ENCODE measurements at regions not wholly inside any gene's neighbourhood (a gene's known extent, or its start where the extent isn't known, plus 50 kb on each side); places are given as distances from the start of the nearest gene placed in this dataset.

DNA sequence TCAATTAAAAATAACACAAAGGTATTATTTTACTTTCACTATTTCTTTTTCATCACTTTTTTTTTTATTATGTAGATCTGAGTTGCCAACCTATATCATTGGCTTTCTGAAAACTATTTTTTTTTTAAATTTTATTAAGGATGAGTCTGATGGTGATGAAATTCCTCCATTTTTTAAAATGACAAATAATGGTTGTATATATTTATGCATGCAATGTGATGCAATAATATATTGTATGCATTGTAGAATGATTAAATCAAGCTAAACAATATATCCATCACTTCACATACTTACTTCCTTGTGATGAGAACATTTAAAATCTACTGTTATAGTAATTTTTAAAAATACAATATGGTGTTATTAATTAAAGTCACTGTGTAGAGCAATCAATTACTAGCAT, 1081.6 kb downstream of the CNTNAP5 start:
- TF ChIP-seq CTCF (IDR thresholded peaks at IDR 0.05; ENCODE audit: low read length) (no peak), EZH2 (IDR thresholded peaks at IDR 0.05; ENCODE audit: borderline replicate concordance, low read length) (no peak)
- Histone ChIP-seq H3K4me1 (ENCODE audit: insufficient read depth, low read length, severe bottlenecking) (no peaks in the 10 kb centered on the region), H3K9me2 (ENCODE audit: low read depth, low read length) (no peaks in the 10 kb centered on the region)

DNA sequence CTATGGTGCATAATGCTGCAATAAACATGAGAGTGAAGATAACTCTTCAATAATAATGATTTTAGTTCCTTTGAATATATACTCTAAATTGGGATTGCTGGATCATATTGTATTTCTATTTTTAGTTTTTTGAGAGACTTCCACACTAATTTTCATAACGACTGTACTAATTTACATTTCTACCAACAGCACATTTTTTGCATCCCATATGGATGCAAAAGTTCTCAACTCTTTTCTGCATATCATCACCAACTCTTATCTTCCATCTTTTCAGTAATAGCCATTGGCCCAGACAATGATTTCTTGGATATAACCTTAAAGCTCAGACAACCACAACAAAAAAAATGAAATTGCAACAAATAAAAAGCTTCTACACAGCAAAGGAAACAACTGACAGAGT, 1082.4 kb downstream of the CNTNAP5 start:
- Histone ChIP-seq H2AFZ (ENCODE audit: low read length) (no peak overlapping the region), H3F3A (ENCODE audit: insufficient read depth, low read length) (no peaks in the 10 kb centered on the region), H3K4me3 (ENCODE audit: low read depth, low read length, poor library complexity, severe bottlenecking) (no peak overlapping the region), H3K9me3 (ENCODE audit: low read length) (no peaks in the 10 kb centered on the region), H3K79me2 (ENCODE audit: insufficient read depth, low read length) (no peaks in the 10 kb centered on the region), H4K20me1 (ENCODE audit: insufficient read depth, low read length) (no peaks in the 10 kb centered on the region), H3K27me3 (ENCODE audit: insufficient read depth, low read length) (no peaks in the 10 kb centered on the region), H3K9me2 (ENCODE audit: low read depth, low read length) (no peaks in the 10 kb centered on the region), H3K4me1 (ENCODE audit: insufficient read depth, low read length, severe bottlenecking) (no peaks in the 10 kb centered on the region), H3K27ac (ENCODE audit: low read depth, low read length, poor library complexity, severe bottlenecking) (no peak overlapping the region), H3K9ac (ENCODE audit: low read length) (no peak overlapping the region), H3K36me3 (ENCODE audit: insufficient read depth, low read length) (no peaks in the 10 kb centered on the region), H3K4me2 (ENCODE audit: low read length) (no peak overlapping the region)
- TF ChIP-seq EZH2 (IDR thresholded peaks at IDR 0.05; ENCODE audit: borderline replicate concordance, low read length) (no peak), CTCF (IDR thresholded peaks at IDR 0.05; ENCODE audit: low read length) (no peak)

More for the DNA sequence above, 1081.6 kb downstream of the CNTNAP5 start:
- H3K79me2 ChIP-seq (ENCODE audit: insufficient read depth, low read length) = no peaks in the 10 kb centered on the region
- H3K36me3 ChIP-seq (ENCODE audit: insufficient read depth, low read length) = no peaks in the 10 kb centered on the region
- no peak overlapping the region for H3K9ac ChIP-seq (ENCODE audit: low read length)
- H2AFZ ChIP-seq (ENCODE audit: low read length) = no peak overlapping the region
- no peaks in the 10 kb centered on the region for H3F3A ChIP-seq (ENCODE audit: insufficient read depth, low read length)
- no peaks in the 10 kb centered on the region for H3K27me3 ChIP-seq (ENCODE audit: insufficient read depth, low read length)
- H4K20me1 ChIP-seq (ENCODE audit: insufficient read depth, low read length) = no peaks in the 10 kb centered on the region
- H3K9me3 ChIP-seq (ENCODE audit: low read length) = no peaks in the 10 kb centered on the region
- no peak overlapping the region for H3K4me3 ChIP-seq (ENCODE audit: low read depth, low read length, poor library complexity, severe bottlenecking)
- H3K27ac ChIP-seq (ENCODE audit: low read depth, low read length, poor library complexity, severe bottlenecking) = no peak overlapping the region
- no peak overlapping the region for H3K4me2 ChIP-seq (ENCODE audit: low read length)

- Histone ChIP-seq H3K4me3 (ENCODE audit: low read depth, low read length, poor library complexity, severe bottlenecking) (no peak overlapping the region), H2AFZ (ENCODE audit: low read length) (no peak overlapping the region), H3K4me1 (ENCODE audit: insufficient read depth, low read length, severe bottlenecking) (no peaks in the 10 kb centered on the region), H3K79me2 (ENCODE audit: insufficient read depth, low read length) (no peaks in the 10 kb centered on the region), H3K9me3 (ENCODE audit: low read length) (no peaks in the 10 kb centered on the region), H3K9ac (ENCODE audit: low read length) (no peak overlapping the region), H3K27me3 (ENCODE audit: insufficient read depth, low read length) (no peaks in the 10 kb centered on the region), H4K20me1 (ENCODE audit: insufficient read depth, low read length) (no peaks in the 10 kb centered on the region), H3F3A (ENCODE audit: insufficient read depth, low read length) (no peaks in the 10 kb centered on the region), H3K9me2 (ENCODE audit: low read depth, low read length) (no peaks in the 10 kb centered on the region), H3K27ac (ENCODE audit: low read depth, low read length, poor library complexity, severe bottlenecking) (no peak overlapping the region), H3K36me3 (ENCODE audit: insufficient read depth, low read length) (no peaks in the 10 kb centered on the region), H3K4me2 (ENCODE audit: low read length) (no peak overlapping the region)
- TF ChIP-seq EZH2 (IDR thresholded peaks at IDR 0.05; ENCODE audit: borderline replicate concordance, low read length) = no peak
These were observed 1083.2 kb downstream of the CNTNAP5 start for GRCh38 chr2:125108251-125108650.

GRCh38 chr2:125125902-125126301, 1100.8 kb downstream of the CNTNAP5 start:
- H3K9me3 ChIP-seq (ENCODE audit: low read length) = no peaks in the 10 kb centered on the region
- TF ChIP-seq EZH2 (IDR thresholded peaks at IDR 0.05; ENCODE audit: borderline replicate concordance, low read length) (no peak), CTCF (IDR thresholded peaks at IDR 0.05; ENCODE audit: low read length) (no peak)
- no peaks in the 10 kb centered on the region for H3F3A ChIP-seq (ENCODE audit: insufficient read depth, low read length)

More at GRCh38 chr2:125125902-125126301, 1100.8 kb downstream of the CNTNAP5 start:
- Histone ChIP-seq H3K4me2 (ENCODE audit: low read length) (no peak overlapping the region), H3K27me3 (ENCODE audit: insufficient read depth, low read length) (no peaks in the 10 kb centered on the region), H3K36me3 (ENCODE audit: insufficient read depth, low read length) (no peaks in the 10 kb centered on the region), H4K20me1 (ENCODE audit: insufficient read depth, low read length) (no peaks in the 10 kb centered on the region), H3K9ac (ENCODE audit: low read length) (no peak overlapping the region), H3K27ac (ENCODE audit: low read depth, low read length, poor library complexity, severe bottlenecking) (no peak overlapping the region), H3K4me1 (ENCODE audit: insufficient read depth, low read length, severe bottlenecking) (no peaks in the 10 kb centered on the region), H3K79me2 (ENCODE audit: insufficient read depth, low read length) (no peaks in the 10 kb centered on the region), H3K9me2 (ENCODE audit: low read depth, low read length) (no peaks in the 10 kb centered on the region), H2AFZ (ENCODE audit: low read length) (no peak overlapping the region), H3K4me3 (ENCODE audit: low read depth, low read length, poor library complexity, severe bottlenecking) (no peak overlapping the region)
